ENCODE measurements at regions not wholly inside any gene's neighbourhood (a gene's known extent, or its start where the extent isn't known, plus 50 kb on each side); places are given as distances from the start of the nearest gene placed in this dataset.

DNA sequence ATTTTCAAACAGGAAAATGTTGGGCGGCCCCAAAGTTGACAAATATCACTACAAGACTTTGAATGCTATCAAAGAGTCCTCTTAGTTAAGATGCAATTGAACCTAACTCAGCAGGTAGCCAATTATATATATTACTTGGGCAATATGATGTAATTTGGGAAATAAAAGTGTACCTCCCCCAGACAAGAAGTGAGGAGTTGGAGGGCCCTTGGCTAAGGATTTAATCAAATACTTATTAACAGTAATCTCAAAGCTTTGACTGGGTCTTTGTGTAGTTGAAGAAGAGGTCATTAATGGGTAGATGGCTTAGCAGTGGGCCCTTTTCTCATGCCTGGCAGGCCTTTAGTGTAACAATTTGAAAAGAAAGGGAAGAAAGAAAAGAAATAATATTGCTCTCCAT, 599.0 kb downstream of the CSNK1G3 start:
- TF ChIP-seq, protein P1, sequence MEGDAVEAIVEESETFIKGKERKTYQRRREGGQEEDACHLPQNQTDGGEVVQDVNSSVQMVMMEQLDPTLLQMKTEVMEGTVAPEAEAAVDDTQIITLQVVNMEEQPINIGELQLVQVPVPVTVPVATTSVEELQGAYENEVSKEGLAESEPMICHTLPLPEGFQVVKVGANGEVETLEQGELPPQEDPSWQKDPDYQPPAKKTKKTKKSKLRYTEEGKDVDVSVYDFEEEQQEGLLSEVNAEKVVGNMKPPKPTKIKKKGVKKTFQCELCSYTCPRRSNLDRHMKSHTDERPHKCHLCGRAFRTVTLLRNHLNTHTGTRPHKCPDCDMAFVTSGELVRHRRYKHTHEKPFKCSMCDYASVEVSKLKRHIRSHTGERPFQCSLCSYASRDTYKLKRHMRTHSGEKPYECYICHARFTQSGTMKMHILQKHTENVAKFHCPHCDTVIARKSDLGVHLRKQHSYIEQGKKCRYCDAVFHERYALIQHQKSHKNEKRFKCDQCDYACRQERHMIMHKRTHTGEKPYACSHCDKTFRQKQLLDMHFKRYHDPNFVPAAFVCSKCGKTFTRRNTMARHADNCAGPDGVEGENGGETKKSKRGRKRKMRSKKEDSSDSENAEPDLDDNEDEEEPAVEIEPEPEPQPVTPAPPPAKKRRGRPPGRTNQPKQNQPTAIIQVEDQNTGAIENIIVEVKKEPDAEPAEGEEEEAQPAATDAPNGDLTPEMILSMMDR (IDR thresholded peaks at IDR 0.05 in 4 of 5, conservative IDR thresholded peaks at IDR 0.05 in 1 of 5) = no peak
- no peak for TF ChIP-seq POLR2A (IDR thresholded peaks at IDR 0.05)

All from gastrocnemius medialis (tissue), 4 donors.